Epithelial cell of proximal tubule (primary cell): ENCODE measurements at regions not wholly inside any gene's neighbourhood (a gene's known extent, or its start where the extent isn't known, plus 50 kb on each side); places are given as distances from the start of the nearest gene placed in this dataset.
A peak's percentile ranks its signal among the peaks of the same experiment; 100 is the strongest.

Source experiments
- DNase-seq: peaks from one replicate; pipeline ENCODE4 v3.0.0-alpha.2; 2011; ENCODE audit warnings: low read depth
- H3K4me3 ChIP-seq: 2 replicates; pipeline ENCODE4 v1.5.1; 2011; ENCODE audit warnings: low read depth, mild to moderate bottlenecking, low read length
- TF ChIP-seq, protein P1 (sequence below): conservative IDR thresholded peaks from 2 replicates; pipeline ENCODE4 v1.5.1; 2012; ENCODE audit warnings: low read depth, mild to moderate bottlenecking, low read length

DNA sequence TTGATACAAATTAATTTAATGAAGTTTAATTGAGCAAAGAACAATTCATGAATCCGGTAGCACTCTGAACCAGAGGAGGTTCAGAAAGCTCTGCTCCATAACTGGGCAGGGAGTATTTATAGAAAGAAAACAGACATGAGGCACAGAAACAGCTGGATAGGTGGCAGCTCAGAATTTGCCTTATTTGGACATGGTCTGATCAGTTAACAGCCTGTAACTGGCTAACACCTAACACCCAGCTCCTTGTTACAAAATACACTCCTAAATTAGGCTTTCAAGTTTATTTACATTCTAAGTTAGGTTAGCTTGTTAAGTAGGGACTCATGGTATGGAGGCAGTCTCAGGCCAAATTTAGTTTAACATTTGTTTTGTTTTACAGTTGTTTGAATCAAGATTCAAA is 67.8 kb upstream of the TMCC3 start:
- DNase-seq, result no peak

DNA sequence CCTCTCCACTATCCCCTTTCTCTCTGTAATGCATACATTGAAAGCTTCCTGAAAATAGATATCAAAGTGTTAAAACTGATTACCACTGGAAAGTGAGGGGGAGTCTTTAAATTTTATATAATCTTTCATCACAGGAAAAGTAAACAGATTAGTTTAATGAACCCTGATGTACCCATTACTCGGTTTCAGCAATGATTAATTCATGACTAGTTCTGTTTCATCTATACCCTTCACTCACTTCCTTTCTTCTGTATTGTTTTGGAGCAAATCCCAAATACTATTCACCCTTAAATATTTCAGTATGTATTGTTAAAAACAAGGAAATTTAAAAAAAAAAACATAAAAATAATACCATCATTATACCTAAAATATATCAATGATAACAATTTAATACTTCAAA is 67.3 kb upstream of the TMCC3 start:
- TF ChIP-seq, protein P1, sequence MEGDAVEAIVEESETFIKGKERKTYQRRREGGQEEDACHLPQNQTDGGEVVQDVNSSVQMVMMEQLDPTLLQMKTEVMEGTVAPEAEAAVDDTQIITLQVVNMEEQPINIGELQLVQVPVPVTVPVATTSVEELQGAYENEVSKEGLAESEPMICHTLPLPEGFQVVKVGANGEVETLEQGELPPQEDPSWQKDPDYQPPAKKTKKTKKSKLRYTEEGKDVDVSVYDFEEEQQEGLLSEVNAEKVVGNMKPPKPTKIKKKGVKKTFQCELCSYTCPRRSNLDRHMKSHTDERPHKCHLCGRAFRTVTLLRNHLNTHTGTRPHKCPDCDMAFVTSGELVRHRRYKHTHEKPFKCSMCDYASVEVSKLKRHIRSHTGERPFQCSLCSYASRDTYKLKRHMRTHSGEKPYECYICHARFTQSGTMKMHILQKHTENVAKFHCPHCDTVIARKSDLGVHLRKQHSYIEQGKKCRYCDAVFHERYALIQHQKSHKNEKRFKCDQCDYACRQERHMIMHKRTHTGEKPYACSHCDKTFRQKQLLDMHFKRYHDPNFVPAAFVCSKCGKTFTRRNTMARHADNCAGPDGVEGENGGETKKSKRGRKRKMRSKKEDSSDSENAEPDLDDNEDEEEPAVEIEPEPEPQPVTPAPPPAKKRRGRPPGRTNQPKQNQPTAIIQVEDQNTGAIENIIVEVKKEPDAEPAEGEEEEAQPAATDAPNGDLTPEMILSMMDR, result no peak
- H3K4me3 ChIP-seq, result no peak overlapping the region
- DNase-seq, result no peak

More for the DNA sequence above, 67.8 kb upstream of the TMCC3 start:
- H3K4me3 ChIP-seq, result no peak overlapping the region
- TF ChIP-seq, protein P1, result no peak

DNA sequence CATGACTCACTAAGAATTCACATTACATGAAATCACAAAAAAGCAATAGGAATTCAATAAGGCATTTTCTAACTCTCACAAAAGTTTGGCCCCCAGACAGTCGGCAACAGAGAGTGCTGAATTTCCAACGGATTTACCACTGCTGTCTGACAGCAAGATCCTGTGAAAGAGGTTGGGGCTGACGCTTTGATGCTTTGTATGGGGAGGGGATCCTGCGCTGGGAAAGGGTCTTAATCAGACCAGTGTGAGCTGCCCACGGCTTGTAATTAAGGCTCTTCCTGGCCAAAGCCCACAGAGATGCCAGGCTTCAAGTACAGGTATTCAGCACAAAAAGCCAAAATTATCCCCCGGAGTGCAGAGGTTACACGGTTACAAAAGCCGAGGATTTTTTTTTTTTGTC is 66.8 kb upstream of the TMCC3 start:
- DNase-seq, result no peak
- H3K4me3 ChIP-seq, result no peak overlapping the region
- TF ChIP-seq, protein P1, result no peak

DNA sequence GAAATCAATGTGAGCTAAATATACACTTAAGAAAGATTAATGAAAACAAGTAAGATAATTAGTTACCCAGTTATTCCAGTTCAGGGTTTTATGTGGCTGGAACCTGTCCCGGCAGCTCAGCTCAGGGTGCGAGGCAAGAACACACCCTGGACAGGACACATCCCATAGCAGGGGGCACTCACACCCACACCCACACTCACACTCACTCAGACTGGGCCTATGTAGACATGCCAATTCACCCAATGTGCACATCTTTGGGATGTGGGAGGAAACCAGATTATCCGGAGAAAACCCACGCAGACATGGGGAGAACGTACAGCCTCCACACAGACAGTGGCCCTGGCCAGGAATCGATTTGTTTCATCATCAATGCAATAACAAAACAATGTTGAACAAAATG is 66.0 kb upstream of the TMCC3 start:
- no peak for DNase-seq
- H3K4me3 ChIP-seq, result no peak overlapping the region
- TF ChIP-seq, protein P1, result no peak

DNA sequence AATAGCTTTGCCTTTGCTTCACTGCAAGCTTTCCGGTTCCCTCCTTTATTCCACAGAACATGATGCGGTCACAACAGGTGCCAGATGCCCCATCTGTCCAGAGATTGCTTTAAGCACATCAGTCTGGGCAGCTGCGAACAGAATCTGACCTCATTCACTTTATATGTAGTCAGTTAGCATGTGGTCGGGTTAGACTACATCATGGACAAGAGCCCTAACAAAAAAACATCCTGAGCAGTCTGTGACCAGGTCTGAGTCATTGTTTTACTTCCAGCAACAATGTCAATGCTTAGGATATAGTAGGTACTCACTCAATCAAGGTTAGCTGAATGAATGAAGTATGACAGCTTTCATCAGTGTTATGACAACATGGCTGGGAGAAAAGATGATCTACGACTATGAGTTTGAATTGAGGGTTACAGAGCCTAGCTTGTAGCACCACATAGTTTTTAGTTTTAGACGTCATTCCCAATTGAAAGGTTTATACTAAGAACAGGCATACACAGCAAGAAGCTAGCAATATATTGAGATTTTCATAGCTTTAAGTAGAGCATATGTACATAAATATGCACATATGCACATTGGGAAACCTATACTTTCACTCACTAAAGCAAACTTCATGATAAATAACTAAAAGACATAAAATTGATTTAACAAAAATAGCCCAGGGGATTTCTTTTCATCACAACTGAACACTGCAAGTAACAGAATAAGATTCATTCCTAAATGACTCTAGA is 64.2 kb upstream of the TMCC3 start:
- H3K4me3 ChIP-seq, result no peak overlapping the region
- DNase-seq, result peak; percentile 59
- TF ChIP-seq, protein P1, result no peak

DNA sequence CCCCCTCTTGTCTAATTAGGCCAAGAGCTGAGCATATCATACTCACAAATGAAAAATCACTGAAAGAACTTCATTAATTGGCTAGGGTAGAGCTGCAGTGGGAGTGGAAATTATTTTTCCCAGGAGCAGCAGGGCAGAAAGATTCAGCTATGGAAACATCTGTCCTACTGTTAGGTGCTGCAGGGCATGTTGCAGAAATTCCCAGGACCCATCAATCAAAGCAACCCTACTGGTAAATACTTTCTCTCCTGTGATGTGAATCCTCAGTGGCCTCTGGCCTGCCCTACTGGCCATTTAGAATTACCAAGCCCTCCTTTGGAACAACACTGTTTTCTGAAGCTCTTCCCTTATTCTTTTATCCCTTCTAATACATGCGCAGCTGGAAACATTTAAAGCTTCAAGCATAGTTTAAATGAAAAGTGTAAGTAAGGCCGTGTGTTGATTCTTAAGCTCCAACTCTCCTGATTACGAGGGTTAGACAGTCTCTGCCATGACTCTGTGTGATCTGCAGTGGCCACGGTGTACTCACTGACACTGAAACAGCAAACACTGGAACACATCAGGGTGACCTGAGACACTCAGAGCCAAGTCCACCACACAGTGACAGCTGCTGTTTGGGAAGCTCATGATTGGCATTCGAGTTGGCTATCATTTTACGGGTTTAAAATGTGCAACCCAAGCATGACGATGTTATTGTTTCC is 62.6 kb upstream of the TMCC3 start:
- DNase-seq, result no peak
- TF ChIP-seq, protein P1, result no peak
- no peak overlapping the region for H3K4me3 ChIP-seq

DNA sequence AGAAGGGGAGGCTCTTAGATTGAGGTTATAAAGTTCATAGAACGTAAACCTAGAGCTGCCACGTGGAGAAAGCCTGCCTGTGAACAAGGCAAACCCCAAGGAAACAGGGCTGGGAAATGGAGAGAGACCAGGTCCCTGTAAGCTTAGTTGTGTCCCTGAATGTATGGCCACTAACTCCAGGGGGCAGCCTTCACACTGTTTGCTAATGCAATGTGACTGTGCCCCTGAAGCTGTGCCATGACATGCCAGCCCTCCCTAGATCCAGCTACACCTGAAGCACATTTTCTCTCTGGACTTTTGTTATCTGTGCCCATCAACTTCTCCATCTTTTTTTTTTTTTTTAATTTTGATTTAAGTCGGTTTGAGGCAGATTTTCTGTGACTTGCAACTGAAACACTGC is 60.6 kb upstream of the TMCC3 start:
- H3K4me3 ChIP-seq, result no peak overlapping the region
- DNase-seq, result no peak
- TF ChIP-seq, protein P1, result peak; percentile 64
